ENCODE measurements at regions not wholly inside any gene's neighbourhood (a gene's known extent, or its start where the extent isn't known, plus 50 kb on each side); places are given as distances from the start of the nearest gene placed in this dataset.

GRCh38 chr13:72500851-72501250, 226.6 kb downstream of the MZT1 start:
- no peak overlapping the region for H2AFZ ChIP-seq (ENCODE audit: low read length)
- no peak overlapping the region for H3K23ac ChIP-seq (ENCODE audit: low read depth, low read length, poor library complexity)
- DNase-seq (ENCODE audit: low spot score) = no peak

GRCh38 chr13:72495681-72496080, 231.7 kb downstream of the MZT1 start:
- Histone ChIP-seq H3K79me1 (ENCODE audit: low read depth, low read length) (no peaks in the 10 kb centered on the region), H4K8ac (ENCODE audit: low read depth, low read length) (no peak overlapping the region), H3K27me3 (ENCODE audit: control insufficient read depth in 3 of 3, insufficient read depth in 3 of 3, low read depth in 1 of 3, low read length in 3 of 3) (no peaks in the 10 kb centered on the region), H3K14ac (ENCODE audit: low read length) (no peak overlapping the region), H4K91ac (ENCODE audit: low read depth, low read length, poor library complexity) (no peak overlapping the region), H3K23ac (ENCODE audit: low read depth, low read length, poor library complexity) (no peak overlapping the region), H3K4ac (ENCODE audit: low read length) (no peak overlapping the region), H2AK5ac (ENCODE audit: low read depth, low read length) (no peak overlapping the region), H3K18ac (ENCODE audit: low read length) (no peak overlapping the region), H3K27ac (replicated peaks; ENCODE audit: low read length) (no peak overlapping the region), H2BK12ac (ENCODE audit: low read length) (no peak overlapping the region), H2AFZ (ENCODE audit: low read length) (no peak overlapping the region), H3K4me1 (ENCODE audit: control insufficient read depth in 2 of 2, insufficient read depth in 1 of 2, low read depth in 1 of 2, low read length in 2 of 2) (no peaks in the 10 kb centered on the region), H3K4me2 (ENCODE audit: insufficient read depth, low read length, poor library complexity, severe bottlenecking) (no peak overlapping the region), H3K9me3 (replicated peaks in 1 of 2; ENCODE audit: control insufficient read depth in 2 of 2, insufficient read depth in 1 of 2, low read depth in 1 of 2, low read length in 2 of 2) (no peaks in the 10 kb centered on the region), H2BK15ac (ENCODE audit: low read length) (no peak overlapping the region), H3K9ac (ENCODE audit: low read depth, low read length, poor library complexity) (no peak overlapping the region), H2BK5ac (ENCODE audit: low read length) (no peak overlapping the region), H2BK120ac (ENCODE audit: low read depth, low read length) (no peak overlapping the region), H3K4me3 (ENCODE audit: low read length in 2 of 2) (no peak overlapping the region), H3K36me3 (replicated peaks in 1 of 2; ENCODE audit: control insufficient read depth in 2 of 2, insufficient read depth in 2 of 2, low read length in 2 of 2) (no peaks in the 10 kb centered on the region)
- WGBS, 2 donors (ENCODE audit: extremely low coverage in 2 of 2, insufficient read length in 2 of 2, insufficient replicate concordance in 1 of 2) = no CpG with 5 or more reads among the region's 4 CpGs
- DNase-seq (ENCODE audit: low spot score) = no peak

More at GRCh38 chr13:72500851-72501250, 226.6 kb downstream of the MZT1 start:
- H3K79me1 ChIP-seq (ENCODE audit: low read depth, low read length) = no peaks in the 10 kb centered on the region
- no peak overlapping the region for H3K18ac ChIP-seq (ENCODE audit: low read length)
- no CpG with 5 or more reads among the region's 2 CpGs for WGBS, 2 donors (ENCODE audit: extremely low coverage in 2 of 2, insufficient read length in 2 of 2, insufficient replicate concordance in 1 of 2)
- H3K14ac ChIP-seq (ENCODE audit: low read length) = no peak overlapping the region
- H2BK15ac ChIP-seq (ENCODE audit: low read length) = no peak overlapping the region
- no peak overlapping the region for H3K4me2 ChIP-seq (ENCODE audit: insufficient read depth, low read length, poor library complexity, severe bottlenecking)
- no peak overlapping the region for H2BK12ac ChIP-seq (ENCODE audit: low read length)
- H3K9me3 ChIP-seq (replicated peaks in 1 of 2; ENCODE audit: control insufficient read depth in 2 of 2, insufficient read depth in 1 of 2, low read depth in 1 of 2, low read length in 2 of 2) = no peaks in the 10 kb centered on the region
- H3K27ac ChIP-seq (replicated peaks; ENCODE audit: low read length) = no peak overlapping the region
- H3K36me3 ChIP-seq (replicated peaks in 1 of 2; ENCODE audit: control insufficient read depth in 2 of 2, insufficient read depth in 2 of 2, low read length in 2 of 2) = no peaks in the 10 kb centered on the region
- H3K4me3 ChIP-seq (ENCODE audit: low read length in 2 of 2) = no peak overlapping the region
- H3K4ac ChIP-seq (ENCODE audit: low read length) = no peak overlapping the region
- H2BK120ac ChIP-seq (ENCODE audit: low read depth, low read length) = no peak overlapping the region
- no peak overlapping the region for H4K91ac ChIP-seq (ENCODE audit: low read depth, low read length, poor library complexity)
- H2BK5ac ChIP-seq (ENCODE audit: low read length) = no peak overlapping the region
- H3K9ac ChIP-seq (ENCODE audit: low read depth, low read length, poor library complexity) = no peak overlapping the region
- H2AK5ac ChIP-seq (ENCODE audit: low read depth, low read length) = no peak overlapping the region
- no peaks in the 10 kb centered on the region for H3K27me3 ChIP-seq (ENCODE audit: control insufficient read depth in 3 of 3, insufficient read depth in 3 of 3, low read depth in 1 of 3, low read length in 3 of 3)
- H4K8ac ChIP-seq (ENCODE audit: low read depth, low read length) = no peak overlapping the region
- H3K4me1 ChIP-seq (ENCODE audit: control insufficient read depth in 2 of 2, insufficient read depth in 1 of 2, low read depth in 1 of 2, low read length in 2 of 2) = peaks cover 0 to 2% of the 10 kb centered on the region in 2 donors

- Histone ChIP-seq H2BK120ac (ENCODE audit: low read depth, low read length) (no peak overlapping the region), H3K27me3 (ENCODE audit: control insufficient read depth in 3 of 3, insufficient read depth in 3 of 3, low read depth in 1 of 3, low read length in 3 of 3) (peaks cover 0 to 4% (median 0%) of the 10 kb centered on the region in 3 experiments), H3K4me3 (ENCODE audit: low read length in 2 of 2) (no peak overlapping the region), H3K23ac (ENCODE audit: low read depth, low read length, poor library complexity) (no peak overlapping the region), H2BK5ac (ENCODE audit: low read length) (no peak overlapping the region), H3K9ac (ENCODE audit: low read depth, low read length, poor library complexity) (no peak overlapping the region), H2AFZ (ENCODE audit: low read length) (no peak overlapping the region), H3K36me3 (replicated peaks in 1 of 2; ENCODE audit: control insufficient read depth in 2 of 2, insufficient read depth in 2 of 2, low read length in 2 of 2) (no peaks in the 10 kb centered on the region), H4K91ac (ENCODE audit: low read depth, low read length, poor library complexity) (no peak overlapping the region), H3K14ac (ENCODE audit: low read length) (no peak overlapping the region), H3K4me1 (ENCODE audit: control insufficient read depth in 2 of 2, insufficient read depth in 1 of 2, low read depth in 1 of 2, low read length in 2 of 2) (no peaks in the 10 kb centered on the region), H2BK12ac (ENCODE audit: low read length) (no peak overlapping the region), H3K27ac (replicated peaks; ENCODE audit: low read length) (no peak overlapping the region), H3K9me3 (replicated peaks in 1 of 2; ENCODE audit: control insufficient read depth in 2 of 2, insufficient read depth in 1 of 2, low read depth in 1 of 2, low read length in 2 of 2) (no peaks in the 10 kb centered on the region), H2BK15ac (ENCODE audit: low read length) (no peak overlapping the region), H3K18ac (ENCODE audit: low read length) (no peak overlapping the region), H3K4me2 (ENCODE audit: insufficient read depth, low read length, poor library complexity, severe bottlenecking) (no peak overlapping the region), H3K79me1 (ENCODE audit: low read depth, low read length) (no peaks in the 10 kb centered on the region), H3K4ac (ENCODE audit: low read length) (no peak overlapping the region), H2AK5ac (ENCODE audit: low read depth, low read length) (no peak overlapping the region), H4K8ac (ENCODE audit: low read depth, low read length) (no peak overlapping the region)
- WGBS, 2 donors (ENCODE audit: extremely low coverage in 2 of 2, insufficient read length in 2 of 2, insufficient replicate concordance in 1 of 2) = no CpG with 5 or more reads among the region's 4 CpGs
- no peak for DNase-seq (ENCODE audit: low spot score)
Observed at GRCh38 chr13:72489751-72490150, 237.7 kb downstream of the MZT1 start.

GRCh38 chr13:72473321-72473720, 254.1 kb downstream of the MZT1 start:
- H4K8ac ChIP-seq (ENCODE audit: low read depth, low read length) = no peak overlapping the region
- H3K4me3 ChIP-seq (ENCODE audit: low read length in 2 of 2) = no peak overlapping the region
- no peak overlapping the region for H3K23ac ChIP-seq (ENCODE audit: low read depth, low read length, poor library complexity)
- no peaks in the 10 kb centered on the region for H3K36me3 ChIP-seq (replicated peaks in 1 of 2; ENCODE audit: control insufficient read depth in 2 of 2, insufficient read depth in 2 of 2, low read length in 2 of 2)
- H2AFZ ChIP-seq (ENCODE audit: low read length) = no peak overlapping the region
- H2BK5ac ChIP-seq (ENCODE audit: low read length) = no peak overlapping the region
- WGBS, 2 donors (ENCODE audit: extremely low coverage in 2 of 2, insufficient read length in 2 of 2, insufficient replicate concordance in 1 of 2) = no CpG with 5 or more reads among the region's 4 CpGs
- no peak overlapping the region for H3K14ac ChIP-seq (ENCODE audit: low read length)
- no peak overlapping the region for H3K4me2 ChIP-seq (ENCODE audit: insufficient read depth, low read length, poor library complexity, severe bottlenecking)
- no peak overlapping the region for H2BK12ac ChIP-seq (ENCODE audit: low read length)
- H2BK120ac ChIP-seq (ENCODE audit: low read depth, low read length) = no peak overlapping the region
- H3K4me1 ChIP-seq (ENCODE audit: control insufficient read depth in 2 of 2, insufficient read depth in 1 of 2, low read depth in 1 of 2, low read length in 2 of 2) = no peaks in the 10 kb centered on the region
- DNase-seq (ENCODE audit: low spot score) = no peak
- no peak overlapping the region for H3K4ac ChIP-seq (ENCODE audit: low read length)
- H3K27me3 ChIP-seq (ENCODE audit: control insufficient read depth in 3 of 3, insufficient read depth in 3 of 3, low read depth in 1 of 3, low read length in 3 of 3) = peaks cover 0 to 20% (median 0%) of the 10 kb centered on the region in 3 experiments
- H3K9me3 ChIP-seq (replicated peaks in 1 of 2; ENCODE audit: control insufficient read depth in 2 of 2, insufficient read depth in 1 of 2, low read depth in 1 of 2, low read length in 2 of 2) = no peaks in the 10 kb centered on the region
- H3K9ac ChIP-seq (ENCODE audit: low read depth, low read length, poor library complexity) = no peak overlapping the region
- no peak overlapping the region for H3K18ac ChIP-seq (ENCODE audit: low read length)
- no peak overlapping the region for H4K91ac ChIP-seq (ENCODE audit: low read depth, low read length, poor library complexity)
- no peak overlapping the region for H2BK15ac ChIP-seq (ENCODE audit: low read length)
- no peaks in the 10 kb centered on the region for H3K79me1 ChIP-seq (ENCODE audit: low read depth, low read length)
- no peak overlapping the region for H3K27ac ChIP-seq (replicated peaks; ENCODE audit: low read length)
- no peak overlapping the region for H2AK5ac ChIP-seq (ENCODE audit: low read depth, low read length)

Measured in neuronal stem cell (in vitro differentiated cells).